ENCODE measurements at regions not wholly inside any gene's neighbourhood (a gene's known extent, or its start where the extent isn't known, plus 50 kb on each side); places are given as distances from the start of the nearest gene placed in this dataset.

GRCh38 chr2:145185696-145186095 is 665.8 kb upstream of the ZEB2 start:
- intact Hi-C loops (cut with micrococcal nuclease), result no loop called here
- Histone ChIP-seq H3K9ac (ENCODE audit: low read length) (no peak overlapping the region), H3K9me3 (ENCODE audit: control insufficient read depth in 1 of 2, insufficient read depth in 1 of 2, low read depth in 1 of 2, low read length in 2 of 2) (no peaks in the 10 kb centered on the region), H3K4me3 (replicated peaks in 1 of 2; ENCODE audit: low read depth in 1 of 2, low read length in 2 of 2) (no peak overlapping the region), H3K9me2 (ENCODE audit: insufficient read depth) (0 out of 2 replicates have a peak, but pooled peaks cover 3% of the 10 kb centered on the region), H3K79me2 (ENCODE audit: insufficient read depth, low read length) (no peaks in the 10 kb centered on the region), H3K4me2 (ENCODE audit: low read length) (no peak overlapping the region), H3K27ac (ENCODE audit: low read depth, low read length) (no peak overlapping the region), H3K27me3 (ENCODE audit: insufficient read depth, low read length) (no peaks in the 10 kb centered on the region), H4K20me1 (ENCODE audit: insufficient read depth) (no peaks in the 10 kb centered on the region), H3K4me1 (ENCODE audit: control insufficient read depth in 1 of 2, insufficient read depth in 2 of 2, low read length in 2 of 2) (no peaks in the 10 kb centered on the region), H3K36me3 (ENCODE audit: control insufficient read depth in 1 of 2, insufficient read depth in 2 of 2, low read length in 2 of 2) (no peaks in the 10 kb centered on the region), H2AFZ (ENCODE audit: low read depth, low read length, poor library complexity, severe bottlenecking) (no peak overlapping the region)
- DNase-seq (ENCODE audit: low read depth, low spot score) (no peak), ATAC-seq (no peak)
- no peak for TF ChIP-seq CEBPB (IDR thresholded peaks at IDR 0.05; ENCODE audit: low read depth)
- no peak for TF ChIP-seq MAX (IDR thresholded peaks at IDR 0.05)
- no peak for TF ChIP-seq CTCF (IDR thresholded peaks at IDR 0.05 in 2 of 3, conservative IDR thresholded peaks at IDR 0.05 in 1 of 3; ENCODE audit: borderline replicate concordance in 1 of 3, insufficient read depth in 1 of 3, low read depth in 2 of 3, low read length in 2 of 3)
- no peak for TF ChIP-seq SRF (IDR thresholded peaks at IDR 0.05; ENCODE audit: low read depth)
- no peak for TF ChIP-seq RAD21 (IDR thresholded peaks at IDR 0.05; ENCODE audit: low read depth)
- TF ChIP-seq SP1 (IDR thresholded peaks at IDR 0.05; ENCODE audit: low read depth), result no peak
- no peak for TF ChIP-seq YY1 (IDR thresholded peaks at IDR 0.05; ENCODE audit: extremely low read depth, insufficient replicate concordance, low read depth, low read length)
- TF ChIP-seq EZH2 (IDR thresholded peaks at IDR 0.05), result no peak
- no TSS peak for BruUV-seq (replicated peaks)
- ChIA-PET POLR2A (interaction anchor here (0.7 kb wide), 1 partner anchor 634 kb away, joined by 3 read pairs; no protein-coding TSS in a partner anchor), CTCF (no interaction called here), RAD21 (ENCODE audit: low non-redundant PET in 1 of 2, low total read pairs in 2 of 2, uncharacterized antibody in 2 of 2, unreplicated experiment in 2 of 2) (no interaction called here)
